BLaER1 treated with 17β-estradiol and CSF1 and Interleukin-3, amounts not matched to agents 10 nM and 100 nM (cell line): ENCODE measurements at regions not wholly inside any gene's neighbourhood (a gene's known extent, or its start where the extent isn't known, plus 50 kb on each side); places are given as distances from the start of the nearest gene placed in this dataset.

ENCODE experiments used
- H3K27ac ChIP-seq, 11 experiments: shearing (Covaris generic); formaldehyde crosslinking; 2 replicates each; pipeline ENCODE4 v1.8.1; 2022
- H3K27me3 ChIP-seq, 11 experiments: shearing (Covaris generic); formaldehyde crosslinking; 2 replicates each; pipeline ENCODE4 v1.8.1; 2022
- H3K36me3 ChIP-seq, 11 experiments: shearing (Covaris generic); formaldehyde crosslinking; 2 replicates each; pipeline ENCODE4 v1.8.1; 2022
- H3K4me1 ChIP-seq, 10 experiments: shearing (Covaris generic); formaldehyde crosslinking; 2 replicates each; pipeline ENCODE4 v1.8.1; 2022
- H3K4me2 ChIP-seq, 11 experiments: shearing (Covaris generic); formaldehyde crosslinking; 2 replicates each; pipeline ENCODE4 v1.8.1; 2022
- H3K4me3 ChIP-seq, 10 experiments: shearing (Covaris generic); formaldehyde crosslinking; 2 replicates each; pipeline ENCODE4 v1.8.1; 2022
- H3K9ac ChIP-seq, 11 experiments: shearing (Covaris generic); formaldehyde crosslinking; 2 replicates each; pipeline ENCODE4 v1.8.1; 2022
- H3K9me3 ChIP-seq, 11 experiments: shearing (Covaris generic); formaldehyde crosslinking; replicated peaks in 1 of 11; 2 replicates each; pipeline ENCODE4 v1.8.1; 2022
- H4K20me1 ChIP-seq, 11 experiments: shearing (Covaris generic); formaldehyde crosslinking; 2 replicates each; pipeline ENCODE4 v1.8.1; 2022
- Cebpa-rat ChIP-seq, 11 experiments: shearing (Covaris generic); IDR thresholded peaks; 2 replicates each; pipeline ENCODE4 v1.8.1; 2022

GRCh38 chr17:77266891-77267341, 126.1 kb downstream of the SEC14L1 start:
- Histone ChIP-seq H3K36me3 (no peaks in the 10 kb centered on the region), H3K27ac (no peak overlapping the region), H4K20me1 (no peaks in the 10 kb centered on the region), H3K4me2 (no peak overlapping the region), H3K9ac (0 out of 22 replicates have a peak overlapping the region, but pooled peaks of 1 of the 11 experiments have one; percentile 18), H3K27me3 (no peaks in the 10 kb centered on the region), H3K4me1 (peaks cover 0 to 13% (median 0%) of the 10 kb centered on the region in 10 experiments; a peak in 7 of 20 replicates), H3K4me3 (no peak overlapping the region), H3K9me3 (no peaks in the 10 kb centered on the region)
- no peak for TF ChIP-seq Cebpa-rat (IDR thresholded peaks at IDR 0.05)

GRCh38 chr17:77269696-77270681, 129.2 kb downstream of the SEC14L1 start:
- no peak overlapping the region for H3K27ac ChIP-seq
- no peak overlapping the region for H3K9ac ChIP-seq
- peaks cover 13 to 29% (median 18%) of the 10 kb centered on the region in 10 experiments for H3K4me1 ChIP-seq
- H3K4me3 ChIP-seq, result no peak overlapping the region
- TF ChIP-seq Cebpa-rat (IDR thresholded peaks at IDR 0.05), result no peak
- H3K27me3 ChIP-seq, result no peaks in the 10 kb centered on the region
- H3K4me2 ChIP-seq, result no peak overlapping the region
- no peaks in the 10 kb centered on the region for H4K20me1 ChIP-seq
- H3K9me3 ChIP-seq, result peaks cover 0 to 22% (median 16%) of the 10 kb centered on the region in 11 experiments; a peak in 19 of 22 replicates
- no peaks in the 10 kb centered on the region for H3K36me3 ChIP-seq

DNA sequence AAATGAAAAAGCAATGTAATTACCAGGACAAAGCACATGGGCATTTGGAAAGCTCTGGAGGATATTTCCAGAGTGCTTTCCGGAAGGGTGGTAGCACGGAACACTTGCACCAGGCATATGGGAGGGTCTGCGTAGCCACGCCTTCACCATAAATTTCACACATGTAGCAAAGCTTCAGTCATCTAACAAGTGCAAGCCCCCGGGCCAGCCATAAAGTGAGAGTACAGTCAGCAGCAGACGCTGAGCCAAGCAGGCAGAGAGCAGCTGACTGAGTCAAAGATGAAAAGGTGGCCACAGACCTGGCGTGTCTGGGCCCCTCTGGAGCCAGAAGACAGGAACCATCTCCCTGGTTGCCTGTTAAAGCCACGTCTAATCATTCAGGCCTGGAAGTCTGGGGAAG, 130.6 kb downstream of the SEC14L1 start:
- TF ChIP-seq Cebpa-rat (IDR thresholded peaks at IDR 0.05), result no peak
- Histone ChIP-seq H4K20me1 (no peaks in the 10 kb centered on the region), H3K4me1 (peaks cover 13 to 43% (median 18%) of the 10 kb centered on the region in 10 experiments), H3K36me3 (no peaks in the 10 kb centered on the region), H3K4me2 (no peak overlapping the region), H3K9ac (no peak overlapping the region), H3K4me3 (no peak overlapping the region), H3K27me3 (no peaks in the 10 kb centered on the region), H3K9me3 (peaks cover 0 to 22% (median 16%) of the 10 kb centered on the region in 11 experiments; a peak in 19 of 22 replicates), H3K27ac (no peak overlapping the region)

DNA sequence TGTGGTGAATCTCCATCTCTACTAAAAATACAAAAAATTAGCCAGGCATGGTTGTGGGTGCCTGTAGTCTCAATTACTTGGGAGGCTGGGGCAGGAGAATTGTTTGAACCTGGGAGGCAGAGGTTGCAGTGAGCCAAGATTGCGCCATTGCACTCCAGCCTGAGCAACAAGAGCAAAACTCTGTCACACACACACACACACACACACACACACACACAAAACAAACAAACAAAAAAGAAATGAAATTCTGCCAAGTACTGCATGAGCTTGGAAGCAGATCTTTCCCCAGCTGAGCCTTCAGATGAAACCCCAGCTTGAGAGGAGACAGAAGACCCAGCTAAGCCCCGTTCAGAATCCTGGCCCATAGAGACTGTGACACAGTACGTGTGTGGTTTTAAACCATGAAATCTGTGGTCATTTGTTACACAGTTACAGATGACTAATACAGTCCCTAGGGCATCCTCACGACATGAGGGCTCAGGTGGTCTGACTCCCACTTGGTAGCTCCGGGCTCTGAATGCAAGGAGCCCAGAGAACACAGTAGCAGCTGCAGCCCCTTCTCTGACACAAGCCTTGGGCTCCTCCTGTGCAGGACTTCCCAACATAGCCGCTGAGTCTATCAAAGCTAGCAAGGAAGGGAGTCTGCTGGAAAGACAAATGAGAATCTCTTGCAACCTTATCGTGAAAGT, 132.8 kb downstream of the SEC14L1 start:
- H3K27ac ChIP-seq, result peak overlapping the region in 5 of 11 experiments; percentile 24 to 61 (median 53); a peak in 10 of 22 replicates
- H3K4me2 ChIP-seq, result peak overlapping the region; percentile 14 to 82 (median 47)
- H3K4me1 ChIP-seq, result peaks cover 13 to 64% (median 15%) of the 10 kb centered on the region in 10 experiments
- H3K9ac ChIP-seq, result peak overlapping the region in 2 of 11 experiments; percentile 33; a peak in 2 of 22 replicates
- H4K20me1 ChIP-seq, result no peaks in the 10 kb centered on the region
- no peak for TF ChIP-seq Cebpa-rat (IDR thresholded peaks at IDR 0.05)
- H3K36me3 ChIP-seq, result no peaks in the 10 kb centered on the region
- peak overlapping the region in 1 of 10 experiments; percentile 7; a peak in 1 of 20 replicates for H3K4me3 ChIP-seq
- peaks cover 0 to 22% (median 16%) of the 10 kb centered on the region in 11 experiments; a peak in 19 of 22 replicates for H3K9me3 ChIP-seq
- no peaks in the 10 kb centered on the region for H3K27me3 ChIP-seq

DNA sequence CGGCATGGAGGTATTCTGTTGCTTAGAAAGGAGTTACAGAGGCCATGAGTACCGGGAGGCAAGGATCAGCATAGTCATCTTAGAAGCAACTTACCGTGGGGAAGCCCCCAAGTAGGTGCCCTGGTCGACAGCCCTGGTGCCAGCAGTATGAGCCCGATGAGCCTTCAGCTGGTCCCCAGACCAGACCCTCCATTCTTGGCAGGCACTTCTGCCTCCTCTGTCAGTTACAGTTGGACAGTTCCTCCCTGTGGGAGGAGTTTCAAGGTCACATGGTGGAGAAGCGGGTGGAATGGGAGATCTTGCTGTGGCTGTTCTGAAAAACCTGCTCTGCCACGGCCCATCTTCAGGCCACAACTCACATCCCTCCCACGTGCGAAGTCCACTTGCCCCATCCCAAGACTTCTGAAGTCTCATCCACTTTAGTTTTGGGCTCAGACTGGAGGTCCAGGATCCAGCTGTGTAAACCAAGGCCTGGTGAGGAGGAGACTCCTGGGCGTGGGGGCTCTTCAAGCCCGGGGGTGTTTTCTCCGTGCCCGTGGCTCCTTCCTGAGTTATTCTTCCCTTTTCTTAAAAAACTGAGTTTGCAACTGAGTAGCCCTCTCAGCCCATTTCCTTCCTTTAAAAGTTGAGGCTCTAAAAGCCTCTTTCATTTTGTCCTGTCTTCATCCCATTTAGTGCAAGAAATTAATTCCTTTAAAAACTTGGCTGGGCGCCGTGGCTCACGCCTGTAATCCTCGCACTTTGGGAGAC, 133.5 kb downstream of the SEC14L1 start:
- Histone ChIP-seq H3K4me1 (peaks cover 13 to 70% (median 15%) of the 10 kb centered on the region in 10 experiments), H3K9ac (peak overlapping the region in 5 of 11 experiments; percentile 1 to 38 (median 33); a peak in 5 of 22 replicates), H3K9me3 (peaks cover 0 to 22% (median 16%) of the 10 kb centered on the region in 11 experiments; a peak in 19 of 22 replicates), H3K27me3 (peaks cover 0 to 3% (median 0%) of the 10 kb centered on the region in 11 experiments; a peak in 4 of 22 replicates), H3K36me3 (no peaks in the 10 kb centered on the region), H3K4me3 (peak overlapping the region in 1 of 10 experiments; percentile 7; a peak in 1 of 20 replicates), H3K4me2 (peak overlapping the region; percentile 14 to 82 (median 47)), H4K20me1 (no peaks in the 10 kb centered on the region), H3K27ac (peak overlapping the region in 8 of 11 experiments; percentile 20 to 68 (median 47); a peak in 14 of 22 replicates)
- TF ChIP-seq Cebpa-rat (IDR thresholded peaks at IDR 0.05), result no peak

- Histone ChIP-seq H3K9me3 (no peaks in the 10 kb centered on the region), H3K4me2 (peak overlapping the region; percentile 84 to 99 (median 95)), H3K27me3 (peaks cover 22 to 49% (median 36%) of the 10 kb centered on the region in 11 experiments), H3K4me1 (peaks cover 24 to 93% (median 28%) of the 10 kb centered on the region in 10 experiments), H4K20me1 (peaks cover 0 to 6% (median 0%) of the 10 kb centered on the region in 11 experiments; a peak in 1 of 22 replicates), H3K36me3 (no peaks in the 10 kb centered on the region), H3K4me3 (peak overlapping the region in 4 of 10 experiments; percentile 62 to 74 (median 68); a peak in 6 of 20 replicates), H3K9ac (no peak overlapping the region), H3K27ac (no peak overlapping the region)
- TF ChIP-seq Cebpa-rat (IDR thresholded peaks at IDR 0.05), result no peak
Measured at GRCh38 chr17:77279448-77280303, 138.9 kb downstream of the SEC14L1 start.

DNA sequence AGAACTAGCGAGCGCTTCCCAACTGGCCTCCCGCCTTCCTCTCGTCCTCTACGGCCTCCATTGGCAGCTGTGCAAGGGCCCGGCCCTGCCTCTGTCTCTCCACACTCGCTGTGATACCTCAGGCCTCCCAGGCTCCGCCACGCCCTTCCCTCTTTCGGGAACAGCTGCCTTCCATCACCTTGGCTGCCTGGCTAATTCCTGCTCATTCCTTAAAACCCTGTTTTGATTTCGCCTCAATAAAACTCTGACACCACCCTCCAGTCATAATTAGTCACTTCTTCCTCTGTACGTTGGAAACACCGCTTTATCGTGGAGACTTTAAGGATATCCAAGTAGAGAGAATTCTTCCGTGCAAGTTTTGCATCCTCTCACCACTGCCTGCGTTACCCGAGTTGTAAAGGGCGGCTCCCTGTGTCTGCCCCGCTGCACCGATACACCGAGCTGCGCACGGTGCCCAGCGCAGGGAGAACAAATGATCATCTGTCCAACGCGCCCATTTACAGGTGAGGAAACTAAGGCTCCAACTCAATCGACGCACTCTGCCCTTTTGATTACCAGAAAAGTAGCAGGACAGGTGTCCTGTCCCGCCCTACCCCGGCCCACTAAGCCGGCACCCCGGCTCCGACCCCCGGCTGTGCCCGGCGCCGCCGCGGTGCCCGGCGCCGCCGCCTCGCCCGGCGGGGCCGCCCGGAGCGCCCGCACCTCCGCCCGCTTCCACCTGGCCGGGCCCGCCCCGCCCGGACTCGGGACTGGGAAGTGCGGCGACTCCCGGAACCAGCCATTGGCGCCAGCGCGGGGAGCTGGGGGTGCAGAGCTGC, 139.7 kb downstream of the SEC14L1 start:
- Histone ChIP-seq H3K4me3 (peak overlapping the region; percentile 54 to 74 (median 66)), H3K27ac (peak overlapping the region in 1 of 11 experiments; percentile 33; a peak in 2 of 22 replicates), H4K20me1 (peaks cover 0 to 6% (median 0%) of the 10 kb centered on the region in 11 experiments; a peak in 1 of 22 replicates), H3K9ac (peak overlapping the region; percentile 4 to 73 (median 53); a peak in 18 of 22 replicates), H3K27me3 (peaks cover 22 to 49% (median 36%) of the 10 kb centered on the region in 11 experiments), H3K9me3 (no peaks in the 10 kb centered on the region), H3K4me1 (peaks cover 30 to 93% (median 33%) of the 10 kb centered on the region in 10 experiments), H3K4me2 (peak overlapping the region; percentile 84 to 99 (median 95)), H3K36me3 (no peaks in the 10 kb centered on the region)
- TF ChIP-seq Cebpa-rat (IDR thresholded peaks at IDR 0.05), result no peak
